ENCODE measurements at regions not wholly inside any gene's neighbourhood (a gene's known extent, or its start where the extent isn't known, plus 50 kb on each side); places are given as distances from the start of the nearest gene placed in this dataset.

DNA sequence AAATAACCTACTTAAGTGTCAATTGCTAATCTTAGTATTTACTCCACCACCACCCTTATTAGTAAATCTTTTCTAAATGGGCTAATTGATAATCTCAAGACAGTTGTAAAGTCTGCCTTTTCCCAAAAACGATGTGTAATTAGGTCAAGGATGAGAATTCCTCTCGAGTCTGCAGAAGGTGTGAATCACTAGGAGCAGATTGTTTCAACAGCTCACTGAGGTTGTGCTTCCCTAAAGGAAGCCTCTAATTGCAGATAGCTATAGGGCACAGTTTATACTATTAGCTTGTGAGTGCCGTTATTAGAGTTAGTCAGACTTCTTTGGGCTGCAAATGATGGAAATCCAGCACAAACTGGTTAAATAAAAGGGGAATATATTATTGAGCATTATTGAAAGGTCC, 84.9 kb downstream of the C11orf91 start:
- no peak for DNase-seq

DNA sequence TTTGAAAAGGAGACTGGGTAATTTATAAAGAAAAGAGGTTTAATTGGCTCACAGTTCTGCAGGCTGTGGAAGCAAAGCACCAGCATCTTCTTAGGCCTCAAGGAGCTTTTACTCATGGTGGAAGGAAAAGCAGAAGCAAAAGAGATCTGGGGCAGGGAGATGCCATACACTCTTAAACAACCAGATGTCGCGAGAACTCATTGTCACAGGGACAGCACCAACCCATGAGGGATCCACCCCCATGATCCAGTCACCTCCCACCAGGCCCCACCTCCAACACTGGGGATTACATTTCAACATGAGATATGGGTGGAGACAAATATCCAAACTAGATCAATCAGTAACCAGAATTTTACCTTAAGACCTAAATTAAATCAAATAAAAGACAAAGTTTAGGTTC, 87.2 kb downstream of the C11orf91 start:
- no peak for DNase-seq

DNA sequence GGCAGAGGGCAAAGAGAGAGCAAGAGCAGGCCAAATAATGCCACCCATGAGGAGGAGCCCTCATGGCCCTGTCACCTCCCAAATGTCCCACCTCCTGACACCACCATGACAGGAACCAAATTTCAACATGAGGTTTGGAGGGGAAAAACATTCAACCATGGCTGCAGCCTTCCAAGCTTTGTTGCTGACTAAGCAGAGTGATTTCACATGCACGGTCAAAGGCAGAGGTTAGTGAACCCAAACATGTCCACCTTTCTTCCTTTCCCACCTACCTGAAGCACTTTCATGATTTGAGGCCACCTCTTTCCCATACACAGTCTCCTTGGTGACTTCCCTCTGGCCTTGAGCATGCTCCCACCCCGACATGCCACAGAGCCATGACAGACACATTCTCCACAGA, 89.7 kb downstream of the C11orf91 start:
- DNase-seq = no peak

DNA sequence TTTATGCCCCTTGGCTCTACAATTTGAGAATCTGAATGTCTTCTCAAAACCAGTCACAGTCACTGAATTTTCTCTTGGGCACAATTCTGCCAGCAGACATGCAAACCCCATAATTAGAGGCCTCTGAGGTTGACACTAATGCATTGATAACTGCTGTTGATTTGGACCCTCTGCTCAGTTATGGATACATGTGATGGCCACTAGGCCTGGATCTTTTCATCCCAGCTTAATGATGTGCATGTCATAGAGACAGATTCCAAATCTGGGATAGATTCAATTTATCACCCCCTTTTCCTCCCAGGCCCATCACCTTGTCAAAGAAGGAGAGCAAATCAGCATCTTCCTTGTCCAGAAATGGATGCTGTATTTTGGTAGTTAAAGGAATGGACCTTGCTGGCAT, 92.2 kb downstream of the C11orf91 start:
- DNase-seq = no peak

DNA sequence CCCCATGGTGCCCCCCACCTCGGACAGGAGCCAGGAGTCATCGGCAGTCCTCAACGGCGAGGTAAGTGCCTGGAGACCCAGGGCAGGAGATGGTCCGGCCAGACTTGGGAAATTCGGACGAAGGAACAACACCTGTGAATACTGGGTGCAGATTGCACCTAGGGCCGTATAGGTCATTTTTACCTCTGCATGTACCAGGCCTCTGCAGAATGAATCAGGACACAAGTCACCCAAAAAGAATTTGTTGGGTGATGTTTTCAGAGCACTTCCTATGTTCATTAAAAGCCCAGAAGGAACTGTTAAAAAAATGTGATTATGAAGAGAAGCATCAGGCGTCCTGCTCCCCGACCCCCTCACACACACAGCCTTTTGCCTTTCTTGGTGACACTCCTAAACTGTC, 93.9 kb downstream of the C11orf91 start:
- DNase-seq = no peak

DNA sequence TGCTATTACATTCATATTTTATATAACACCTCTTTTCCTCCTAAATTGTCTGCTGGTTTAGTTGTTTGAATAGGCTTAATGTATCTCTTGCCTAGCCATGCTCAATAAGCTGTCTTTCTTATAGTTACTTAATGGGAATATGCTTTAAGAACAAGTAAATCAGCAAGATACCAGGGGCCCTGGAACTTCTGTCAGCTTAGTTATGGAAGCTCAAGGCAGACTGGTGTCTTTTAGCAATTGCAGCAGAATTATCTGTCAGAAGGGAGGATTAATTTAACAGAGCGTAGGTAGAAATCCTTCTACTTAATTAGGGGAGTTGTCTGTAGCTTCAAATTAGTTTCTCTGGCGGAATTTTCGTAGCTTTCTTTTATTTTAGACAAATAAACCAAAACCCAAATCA, 94.9 kb downstream of the C11orf91 start:
- DNase-seq = no peak

DNA sequence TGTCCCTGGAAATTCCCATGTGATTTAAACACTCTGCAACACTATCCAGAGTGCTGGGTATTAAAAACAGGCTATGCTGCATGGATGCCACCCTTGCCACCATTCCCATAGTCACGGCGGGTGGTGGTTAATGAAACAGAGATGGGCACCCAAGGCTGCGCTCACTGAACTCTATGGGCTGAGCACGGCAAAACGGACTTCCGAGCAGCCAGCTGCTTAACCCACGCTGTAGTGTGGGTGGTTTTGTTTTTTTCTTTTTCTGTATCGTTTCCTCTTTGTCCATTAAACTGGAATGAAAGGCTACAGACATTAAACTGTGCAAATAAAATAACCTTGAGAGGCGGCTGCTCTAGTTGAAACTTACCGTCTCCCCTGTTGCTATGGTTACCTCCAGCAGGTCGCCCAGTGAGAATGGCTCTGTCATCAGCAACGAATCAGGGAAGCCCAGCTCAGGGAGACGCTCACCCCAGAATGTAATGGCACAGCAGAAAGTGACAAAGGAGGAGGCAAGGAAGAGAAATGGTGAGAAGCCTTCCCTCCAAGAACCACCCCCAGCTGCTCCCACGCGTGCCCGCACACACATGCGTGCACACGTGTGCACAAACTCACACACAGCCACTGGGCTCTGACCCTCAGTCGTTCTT, 102.1 kb downstream of the C11orf91 start:
- no peak for DNase-seq

DNA sequence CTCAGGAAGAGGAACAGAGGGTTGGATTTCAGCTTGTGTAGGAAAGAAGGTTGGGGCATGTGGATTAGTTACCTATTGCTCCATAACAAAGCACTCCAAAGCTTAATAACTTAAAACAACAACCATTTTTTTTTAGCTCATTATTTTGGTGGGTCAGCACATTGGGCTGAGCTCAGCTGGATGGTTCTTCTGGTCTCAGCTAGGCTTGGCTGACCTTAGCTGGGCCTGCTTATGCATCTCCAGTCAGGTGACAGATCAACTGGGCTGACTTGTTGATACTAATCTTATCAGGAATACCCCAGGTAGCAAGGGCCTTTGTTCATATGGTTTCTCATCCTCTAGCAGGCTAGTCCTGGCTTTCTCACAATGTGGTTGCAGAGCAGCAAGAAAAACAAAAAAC, 106.4 kb downstream of the C11orf91 start:
- no peak for DNase-seq

DNA sequence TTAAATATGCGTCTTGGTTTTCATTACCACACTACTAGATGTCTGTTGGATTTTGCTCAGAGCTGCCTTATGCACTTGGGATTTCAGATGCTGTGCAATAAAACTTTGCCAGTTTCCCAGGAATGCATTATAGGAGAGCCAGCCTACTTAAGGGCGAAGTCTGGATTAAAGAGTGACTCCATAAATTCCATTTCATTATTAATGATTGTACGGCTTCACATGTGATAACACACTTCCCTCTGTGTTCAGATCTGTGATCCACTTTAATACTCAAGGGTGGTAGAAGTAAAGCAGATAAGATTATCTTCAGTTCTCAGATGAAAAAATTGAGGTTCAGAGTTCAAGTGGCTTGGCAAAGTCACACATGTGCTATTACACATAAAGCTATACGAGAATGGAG, 110.2 kb downstream of the C11orf91 start:
- no peak for DNase-seq

DNA sequence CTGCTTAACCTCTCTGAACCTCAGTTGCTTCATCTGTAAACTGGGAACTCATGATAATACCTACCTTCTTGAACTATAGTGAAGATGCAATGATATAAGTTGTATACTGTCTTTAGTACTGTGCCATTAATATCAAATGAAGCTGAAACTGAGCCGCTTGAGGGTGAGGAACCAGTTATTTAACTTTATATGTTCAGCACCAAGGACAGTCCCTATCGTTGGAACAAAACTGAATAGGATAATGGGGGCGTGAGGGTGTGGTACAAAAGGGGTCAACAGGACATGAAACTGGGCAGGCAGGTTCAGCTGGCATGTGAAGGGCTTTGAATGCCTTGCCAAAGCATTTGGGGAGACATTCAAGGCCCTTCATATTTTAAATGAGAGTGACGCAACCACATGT, 112.6 kb downstream of the C11orf91 start:
- no peak for DNase-seq

DNA sequence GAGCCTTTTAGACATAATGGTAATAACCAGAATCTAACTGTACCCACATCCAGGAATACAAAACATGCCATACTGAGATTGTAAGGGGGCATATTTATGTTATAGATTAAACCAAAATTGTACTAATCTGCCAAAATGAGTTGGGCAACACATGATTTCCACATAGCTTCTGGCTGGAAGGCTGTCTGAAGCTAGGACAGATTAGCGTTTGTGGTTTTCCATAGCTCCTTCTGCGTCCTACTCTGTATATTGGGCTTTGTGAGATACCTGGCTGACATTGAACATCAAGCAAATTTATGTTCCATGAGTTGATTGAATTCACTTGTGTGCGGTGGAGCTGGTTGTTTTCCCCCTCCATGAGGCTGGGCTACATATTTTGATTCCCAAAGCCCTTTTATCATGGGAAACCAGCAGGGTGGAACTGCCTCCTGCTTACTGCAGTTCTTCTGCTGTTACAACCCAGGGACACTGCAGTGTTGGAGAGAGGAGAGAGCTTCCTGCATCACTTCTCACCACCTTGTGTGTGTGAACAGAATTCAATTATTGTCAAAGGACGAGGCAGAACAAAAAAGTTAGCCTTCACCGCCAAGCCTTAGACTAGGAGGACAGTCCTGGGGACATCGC, 114.9 kb downstream of the C11orf91 start:
- DNase-seq = no peak

DNA sequence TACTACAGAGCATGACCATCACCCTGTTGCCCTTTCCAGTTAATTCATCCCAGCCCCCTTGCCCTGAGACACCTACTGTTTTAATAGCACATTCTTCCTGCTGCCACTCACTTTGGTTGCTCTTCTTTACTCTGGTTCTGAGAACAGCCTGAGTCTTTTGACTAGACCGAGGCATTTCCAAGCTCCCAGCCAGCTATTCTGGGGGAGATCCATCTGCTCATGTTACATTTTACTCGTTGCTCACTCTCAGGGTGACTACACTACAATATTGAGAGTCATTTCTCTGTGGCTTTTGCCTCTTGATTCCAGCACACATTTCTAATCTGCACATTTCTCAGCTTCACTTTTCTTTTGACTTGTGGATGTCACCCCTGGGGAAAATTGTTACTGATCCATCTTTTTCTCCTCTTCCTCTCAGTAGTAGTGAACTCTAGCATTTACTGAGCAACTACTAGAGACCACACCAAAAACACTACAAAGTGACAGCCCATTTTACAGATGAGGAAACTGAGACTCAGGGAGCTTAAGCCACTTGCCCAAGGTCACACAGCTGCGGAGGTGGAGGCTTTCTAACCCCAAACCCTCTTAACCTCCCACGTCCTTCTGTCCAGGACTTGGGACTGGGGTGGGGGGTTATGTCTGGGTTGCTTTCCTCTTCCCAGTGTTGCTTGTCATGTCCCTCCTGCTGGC, 117.8 kb downstream of the C11orf91 start:
- no peak for DNase-seq

DNA sequence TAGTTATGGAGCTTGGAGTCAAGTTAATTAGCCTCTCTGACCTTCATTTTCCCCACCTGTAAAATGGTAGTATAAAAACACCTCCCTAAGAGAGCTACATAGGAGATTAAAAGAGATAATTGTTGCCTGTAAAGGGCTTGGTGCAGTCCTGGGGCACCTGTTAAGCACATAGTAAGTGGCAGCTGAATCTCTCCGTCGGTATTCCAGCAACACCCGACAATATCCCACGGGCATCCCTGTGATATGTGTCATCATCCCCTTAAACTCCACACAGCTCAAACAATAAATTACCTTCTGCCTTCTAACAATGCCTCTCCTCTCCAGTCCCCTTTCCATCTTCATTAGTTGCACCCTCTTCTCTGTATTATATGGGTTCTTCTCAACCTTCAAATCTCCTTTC, 121.5 kb downstream of the C11orf91 start:
- DNase-seq = no peak

DNA sequence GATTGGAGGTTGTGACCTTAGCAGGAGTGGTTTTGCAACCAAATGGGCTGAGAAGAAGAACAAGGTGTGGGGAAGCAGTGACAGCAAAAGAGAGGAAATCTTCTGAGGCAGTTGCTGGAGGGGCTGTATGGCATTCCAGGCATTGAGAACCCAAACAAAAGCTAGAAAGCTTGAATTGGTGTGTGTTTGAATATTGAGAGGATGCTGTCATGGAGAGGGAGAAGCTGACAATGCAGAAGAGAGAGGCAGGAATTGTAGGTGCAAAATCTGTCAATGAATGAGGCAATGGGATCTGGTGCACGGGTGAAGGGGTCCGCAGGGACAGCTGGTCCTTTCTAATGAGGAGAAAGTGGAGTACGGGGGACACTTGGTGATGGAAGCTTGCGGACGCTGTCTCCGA, 123.4 kb downstream of the C11orf91 start:
- DNase-seq = no peak

DNA sequence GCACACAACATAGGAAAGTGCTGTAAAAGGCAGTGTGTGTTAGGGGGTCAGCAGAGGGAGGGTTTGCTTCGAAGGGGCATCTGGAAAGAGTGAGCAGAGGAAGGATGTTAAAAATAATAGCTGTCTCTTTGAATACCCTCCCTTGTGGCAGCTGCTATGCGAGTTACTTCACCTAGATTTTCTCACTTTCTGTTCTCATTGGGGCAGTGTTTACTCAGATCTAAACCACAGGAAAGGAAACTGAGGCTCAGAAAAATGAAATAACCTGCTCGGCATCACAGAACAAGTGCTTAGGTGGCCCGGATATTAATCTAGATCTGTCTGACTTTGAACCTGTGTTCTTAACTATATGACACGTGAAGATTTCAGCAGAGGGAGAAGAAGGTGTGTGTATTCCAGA, 125.3 kb downstream of the C11orf91 start:
- DNase-seq = no peak

DNA sequence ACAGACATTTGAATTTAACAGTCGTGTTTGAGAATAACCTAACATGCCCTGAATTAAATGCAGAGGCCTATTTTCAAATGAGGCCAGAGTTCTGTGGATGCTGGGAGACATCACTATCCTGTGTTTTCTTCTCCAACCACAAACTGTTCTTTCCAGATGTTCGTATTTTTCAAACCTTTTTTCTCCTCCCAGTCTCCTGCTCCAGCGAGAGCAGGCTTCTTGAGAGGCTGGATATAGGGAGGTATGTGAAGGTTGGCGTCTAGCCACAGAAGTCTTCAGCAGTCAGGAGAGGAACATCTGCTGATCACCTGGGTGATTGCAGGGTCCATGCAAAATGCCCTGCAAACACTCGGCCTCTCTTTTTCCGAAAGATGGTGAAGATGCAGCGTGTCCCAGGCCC, 126.3 kb downstream of the C11orf91 start:
- DNase-seq = no peak

DNA sequence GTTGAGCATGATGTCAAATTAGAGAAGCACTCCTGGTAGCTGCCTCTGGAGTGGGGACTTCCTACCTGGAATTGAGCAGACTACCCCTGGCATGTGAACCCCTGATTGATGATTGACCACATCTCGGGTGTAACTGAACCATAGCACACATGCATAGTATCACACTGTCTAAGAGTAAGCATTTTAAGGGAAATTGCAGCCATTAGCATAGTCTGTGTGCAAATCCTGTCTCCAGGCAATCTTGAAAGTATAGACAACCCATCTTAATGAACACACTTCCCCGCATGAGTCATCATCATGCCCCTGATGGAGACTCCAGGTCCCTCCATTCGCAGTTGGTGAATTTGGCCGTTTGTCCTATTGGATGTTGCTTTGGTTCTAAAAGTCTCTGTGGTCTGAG, 131.3 kb downstream of the C11orf91 start:
- no peak for DNase-seq

DNA sequence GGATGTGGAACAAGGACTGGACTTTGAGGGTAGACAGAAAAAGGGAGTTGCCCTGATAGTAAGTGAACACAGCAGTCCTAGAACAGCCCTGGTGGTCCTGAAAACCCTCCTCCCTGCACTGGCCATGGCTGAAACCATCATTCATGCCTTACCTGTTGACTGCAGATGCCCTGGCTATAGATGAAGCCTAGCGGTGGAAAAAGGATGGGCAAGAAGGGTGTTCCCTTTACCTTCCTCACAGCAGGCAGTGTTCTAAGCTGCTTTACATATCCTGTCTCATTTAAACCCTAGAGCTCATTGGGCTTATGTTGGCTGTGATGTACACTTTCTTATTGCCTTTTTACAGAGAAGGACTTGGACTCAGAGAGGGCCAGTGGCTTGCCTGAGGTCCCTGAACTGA, 133.6 kb downstream of the C11orf91 start:
- DNase-seq = no peak

DNA sequence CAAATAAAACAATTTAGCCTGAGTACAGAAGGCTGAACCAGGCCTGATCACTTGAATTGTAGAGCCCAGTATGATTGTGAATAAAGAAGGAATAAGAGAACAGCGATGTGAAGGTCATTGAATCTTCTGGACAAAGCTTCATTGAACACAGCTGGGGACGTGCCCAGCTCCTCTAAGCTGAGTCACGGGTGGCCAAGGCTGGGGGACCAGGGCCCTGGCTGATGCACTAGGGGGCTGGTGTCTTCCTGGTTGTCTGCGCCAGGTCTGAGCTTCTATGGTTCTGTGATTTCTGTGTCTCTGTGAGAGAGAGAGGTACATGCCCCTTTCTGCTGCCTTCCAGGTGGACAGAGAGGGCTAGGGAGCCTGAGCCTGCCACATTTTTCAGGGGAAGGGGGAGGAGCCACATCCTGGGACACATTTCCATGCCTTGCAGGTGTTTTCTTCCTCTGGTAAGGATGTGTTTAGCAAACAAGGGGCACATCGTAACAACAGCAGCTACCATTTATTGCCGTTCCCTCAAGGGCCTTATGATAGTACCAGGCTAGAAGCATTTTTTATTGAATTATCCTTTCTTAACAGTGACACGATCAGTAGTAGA, 135.7 kb downstream of the C11orf91 start:
- DNase-seq = no peak

DNA sequence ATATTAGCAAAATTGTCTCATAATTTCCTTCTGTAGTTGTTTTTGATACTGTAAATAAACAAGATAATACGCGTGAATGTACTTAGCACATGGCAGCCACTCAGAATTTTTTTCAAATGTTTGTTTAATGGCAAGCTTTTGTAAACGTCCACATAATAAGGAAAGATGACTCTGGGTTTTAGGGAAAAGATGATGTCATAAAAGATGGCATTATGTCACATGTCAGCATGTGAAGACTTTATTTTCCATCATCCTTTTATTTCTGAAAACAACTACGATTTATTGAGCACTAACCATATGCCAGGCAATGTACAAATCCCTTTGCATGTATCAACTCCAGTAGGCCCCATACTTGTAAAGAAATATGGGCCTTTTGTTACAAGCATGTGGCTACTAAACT, 139.9 kb downstream of the C11orf91 start:
- no peak for DNase-seq

DNA sequence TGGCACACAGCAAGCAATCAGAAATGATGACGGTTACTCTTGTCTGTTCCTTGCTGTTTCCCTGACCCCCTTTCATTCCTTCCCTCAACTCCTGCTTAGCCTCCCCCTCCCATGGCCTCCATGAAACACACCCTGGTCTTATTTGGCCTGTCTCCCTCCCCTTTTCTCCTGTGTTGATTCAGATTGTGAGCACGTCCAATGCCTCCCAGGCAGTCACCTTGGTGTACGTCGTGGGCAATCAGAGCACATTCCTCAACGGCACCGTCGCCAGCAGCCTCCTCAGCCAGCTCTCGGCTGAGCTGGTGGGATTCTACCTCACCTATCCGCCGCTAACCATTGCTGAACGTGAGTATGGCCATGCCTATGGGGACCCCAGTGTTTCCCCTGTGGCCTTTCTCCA, 141.1 kb downstream of the C11orf91 start:
- DNase-seq = no peak

DNA sequence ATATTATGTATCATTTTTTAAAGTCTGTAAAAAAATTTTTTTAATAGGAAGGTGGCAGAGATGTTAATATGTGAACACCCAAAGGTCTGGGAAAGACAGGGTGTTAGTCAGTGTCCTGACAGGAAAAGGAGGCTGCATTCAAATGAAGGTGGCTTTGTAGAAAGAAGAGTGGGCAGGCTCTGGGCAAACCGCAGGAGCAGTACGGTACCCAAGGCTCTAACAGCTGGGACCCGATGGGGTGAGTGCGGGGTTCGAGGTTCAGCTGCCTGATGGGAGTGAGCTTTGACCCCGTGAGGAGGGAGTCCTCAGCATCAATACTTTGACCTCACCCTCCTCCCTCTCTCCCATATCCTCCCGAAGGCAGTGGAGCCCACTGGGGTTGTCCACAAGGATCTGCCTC, 142.5 kb downstream of the C11orf91 start:
- no peak for DNase-seq

DNA sequence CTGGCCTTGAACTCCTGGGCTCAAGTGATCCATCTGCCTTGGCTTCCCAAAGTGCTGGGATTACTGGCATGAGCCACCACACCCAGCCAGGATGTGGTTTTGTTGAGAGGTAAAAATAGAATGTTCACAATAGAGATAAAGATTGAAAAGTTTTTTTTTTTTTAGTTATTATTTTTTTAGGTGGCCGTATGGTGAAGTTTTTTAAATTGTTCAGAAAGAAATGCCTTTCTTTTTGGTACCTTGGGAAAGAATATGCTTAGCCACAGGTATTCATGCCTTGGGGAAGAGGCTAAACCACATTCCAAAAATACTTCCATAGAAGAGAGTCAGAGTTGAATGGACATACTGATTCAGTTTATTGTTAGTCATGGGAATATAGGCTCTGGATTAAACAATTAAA, 143.4 kb downstream of the C11orf91 start:
- no peak for DNase-seq

DNA sequence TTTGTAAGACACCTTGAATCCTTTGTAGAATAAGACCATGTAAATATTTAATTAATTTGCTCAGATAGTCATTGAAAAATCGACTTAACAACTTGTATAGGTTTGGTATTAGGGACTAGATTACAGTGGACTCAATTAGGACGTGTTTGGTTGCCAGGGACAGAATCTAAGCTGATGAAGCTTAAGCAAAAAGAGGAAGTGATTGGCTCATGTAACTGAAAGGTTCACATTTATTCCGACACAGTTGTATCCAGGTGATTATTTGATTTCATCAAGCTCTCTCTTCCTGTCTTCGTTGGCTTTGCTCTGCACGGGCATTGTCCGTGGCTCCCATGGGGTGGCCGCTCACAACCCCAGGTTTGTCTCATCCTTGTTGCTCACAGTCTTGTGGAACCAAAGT, 146.4 kb downstream of the C11orf91 start:
- DNase-seq = no peak

All from activated T-cell treated with anti-CD3 and anti-CD28 coated beads for 4 hours (primary cell).